Liver (tissue), 8 donors: ENCODE measurements at regions not wholly inside any gene's neighbourhood (a gene's known extent, or its start where the extent isn't known, plus 50 kb on each side); places are given as distances from the start of the nearest gene placed in this dataset.

Experiments used
- DNase-seq: peaks from one replicate; pipeline ENCODE4 v3.0.0-alpha.2; 2017; ENCODE audit warnings: low spot score
- H3K27ac ChIP-seq, 2 donors: one replicate each; pipeline ENCODE4 v1.7.0; 2013; ENCODE audit warnings: inconsistent platforms in 2 of 2, low read length in 2 of 2, control low read depth in 1 of 2, low read depth in 1 of 2, mild to moderate bottlenecking in 1 of 2
- H3K27me3 ChIP-seq, 4 donors: one replicate each; pipeline versions ENCODE4 v1.6.1 to v1.7.0; 2013; ENCODE audit warnings: low read length in 3 of 4, inconsistent platforms in 1 of 4, mild to moderate bottlenecking in 1 of 4, moderate library complexity in 1 of 4; ENCODE audit not compliant: control insufficient read depth in 4 of 4, insufficient read depth in 4 of 4
- H3K36me3 ChIP-seq, 4 donors: one replicate each; pipeline versions ENCODE4 v1.6.1 to v1.7.0; 2013; ENCODE audit warnings: low read length in 3 of 4, mild to moderate bottlenecking in 3 of 4, low read depth in 1 of 4, moderate library complexity in 1 of 4; ENCODE audit not compliant: control insufficient read depth in 4 of 4, insufficient read depth in 3 of 4
- H3K4me1 ChIP-seq, 4 donors: one replicate each; pipeline versions ENCODE4 v1.6.1 to v1.7.0; 2013; ENCODE audit warnings: low read length in 3 of 4, mild to moderate bottlenecking in 3 of 4, moderate library complexity in 1 of 4; ENCODE audit not compliant: control insufficient read depth in 4 of 4, insufficient read depth in 4 of 4
- H3K4me3 ChIP-seq, 3 donors: one replicate each; pipeline versions ENCODE4 v1.6.1 to v1.7.0; 2013; ENCODE audit warnings: low read length in 3 of 3, control low read depth in 1 of 3, low read depth in 1 of 3, mild to moderate bottlenecking in 1 of 3
- H3K9ac ChIP-seq, 2 donors: one replicate each; pipeline ENCODE4 v1.7.0; 2013; ENCODE audit warnings: low read length in 2 of 2, mild to moderate bottlenecking in 2 of 2, moderate library complexity in 2 of 2, control low read depth in 1 of 2, low read depth in 1 of 2
- H3K9me3 ChIP-seq, 4 donors: one replicate each; pipeline versions ENCODE4 v1.6.1 to v1.7.0; 2013; ENCODE audit warnings: low read length in 3 of 4; ENCODE audit not compliant: control insufficient read depth in 4 of 4
- EGR1 ChIP-seq, 2 donors: IDR thresholded peaks; 2 replicates each; pipeline ENCODE4 v1.6.1; 2016 to 2018; ENCODE audit warnings: antibody characterized with exemption in 2 of 2, low read depth in 2 of 2
- FOXA1 ChIP-seq: IDR thresholded peaks from 2 replicates; pipeline ENCODE4 v1.6.1; 2016; ENCODE audit warnings: antibody characterized with exemption
- FOXA2 ChIP-seq: IDR thresholded peaks from 2 replicates; pipeline ENCODE4 v1.6.1; 2016; ENCODE audit warnings: antibody characterized with exemption
- GABPA ChIP-seq, 2 donors: IDR thresholded peaks in 1 of 2; conservative IDR thresholded peaks in 1 of 2; 2 replicates each; pipeline ENCODE4 v1.6.1; 2016; ENCODE audit warnings: antibody characterized with exemption in 2 of 2, mild to moderate bottlenecking in 1 of 2, moderate library complexity in 1 of 2
- HNF4A ChIP-seq, 2 donors: conservative IDR thresholded peaks; 2 replicates each; pipeline ENCODE4 v1.6.1; 2016; ENCODE audit warnings: antibody characterized with exemption in 2 of 2, mild to moderate bottlenecking in 2 of 2
- HNF4G ChIP-seq: IDR thresholded peaks from 2 replicates; pipeline ENCODE4 v1.6.1; 2016; ENCODE audit warnings: antibody characterized with exemption
- JUND ChIP-seq, 2 donors: IDR thresholded peaks; 2 replicates each; pipeline ENCODE4 v1.6.1; 2016; ENCODE audit warnings: antibody characterized with exemption in 2 of 2
- MAX ChIP-seq: IDR thresholded peaks from 2 replicates; pipeline ENCODE4 v1.6.1; 2016; ENCODE audit warnings: antibody characterized with exemption
- RAD21 ChIP-seq, 2 donors: IDR thresholded peaks; 2 replicates each; pipeline ENCODE4 v1.6.1; 2016; ENCODE audit warnings: antibody characterized with exemption in 2 of 2, mild to moderate bottlenecking in 2 of 2
- RXRA ChIP-seq, 2 donors: IDR thresholded peaks; 2 replicates each; pipeline ENCODE4 v1.6.1; 2017 to 2018; ENCODE audit warnings: antibody characterized with exemption in 2 of 2, mild to moderate bottlenecking in 1 of 2
- SP1 ChIP-seq: IDR thresholded peaks from 2 replicates; pipeline ENCODE4 v1.6.1; 2018; ENCODE audit warnings: antibody characterized with exemption, mild to moderate bottlenecking
- TAF1 ChIP-seq: conservative IDR thresholded peaks from 2 replicates; pipeline ENCODE4 v1.6.1; 2016; ENCODE audit warnings: antibody characterized with exemption, mild to moderate bottlenecking
- YY1 ChIP-seq: IDR thresholded peaks from 2 replicates; pipeline ENCODE4 v1.6.1; 2016; ENCODE audit warnings: antibody characterized with exemption, mild to moderate bottlenecking
- WGBS: extraction: QIAGEN DNeasy Blood & Tissue Kit; methylation state at CpG from one replicate; pipeline ENCODE4 v1.1.7; 2013; 5-methylcytosine and 5-hydroxymethylcytosine counted together
- TF ChIP-seq, protein P1 (sequence below): IDR thresholded peaks from 2 replicates; pipeline ENCODE4 v1.6.1; 2016; ENCODE audit warnings: antibody characterized with exemption, mild to moderate bottlenecking
- TF ChIP-seq, protein P2 (sequence below): IDR thresholded peaks from 2 replicates; pipeline ENCODE4 v1.6.1; 2016; ENCODE audit warnings: antibody characterized with exemption
- TF ChIP-seq, protein P3 (sequence below): fragments of 150-350 bp; IDR thresholded peaks from 2 replicates; pipeline ENCODE4 v1.5.1; 2017; ENCODE audit warnings: improper control_type of control experiment, low read depth, low read length; ENCODE audit not compliant: missing input control
- TF ChIP-seq, protein P4 (sequence below): IDR thresholded peaks from 2 replicates; pipeline ENCODE4 v1.6.1; 2016; ENCODE audit warnings: antibody characterized with exemption
- donor health status: healthy.
- donor health status: healthy.
- donor health status: healthy.
- donor health status: healthy.
- donor health status: healthy.

DNA sequence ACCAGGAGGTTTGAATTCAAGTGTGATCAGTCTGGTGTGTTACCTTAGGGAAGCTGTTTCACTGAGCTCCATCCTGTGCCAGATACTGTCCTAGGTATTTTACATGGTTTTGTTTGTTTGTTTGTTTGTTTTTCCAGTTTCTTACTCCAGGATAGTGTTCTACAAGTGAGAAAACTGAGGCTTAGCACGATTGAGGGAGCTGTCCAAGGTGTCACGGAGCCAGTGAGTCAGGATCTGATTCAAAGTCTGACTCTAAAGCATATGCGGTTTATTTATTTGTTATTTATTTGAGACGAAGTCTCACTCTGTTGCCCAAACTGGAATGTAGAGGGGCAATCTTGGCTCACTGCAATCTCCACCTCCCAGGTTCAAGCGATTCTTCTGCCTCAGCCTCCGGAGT, 79.7 kb upstream of the GNG2 start:
- Histone ChIP-seq H3K27me3 (peaks cover 0 to 9% (median under 1%) of the 10 kb centered on the region in 4 donors), H3K36me3 (no peaks in the 10 kb centered on the region), H3K4me3 (no peak overlapping the region), H3K9me3 (no peaks in the 10 kb centered on the region), H3K4me1 (no peaks in the 10 kb centered on the region), H3K9ac (no peak overlapping the region), H3K27ac (no peak overlapping the region)
- 46% methylated on average over 6 of the region's 6 CpGs for WGBS
- no peak for TF ChIP-seq HNF4A (conservative IDR thresholded peaks at IDR 0.05)
- TF ChIP-seq, protein P1, sequence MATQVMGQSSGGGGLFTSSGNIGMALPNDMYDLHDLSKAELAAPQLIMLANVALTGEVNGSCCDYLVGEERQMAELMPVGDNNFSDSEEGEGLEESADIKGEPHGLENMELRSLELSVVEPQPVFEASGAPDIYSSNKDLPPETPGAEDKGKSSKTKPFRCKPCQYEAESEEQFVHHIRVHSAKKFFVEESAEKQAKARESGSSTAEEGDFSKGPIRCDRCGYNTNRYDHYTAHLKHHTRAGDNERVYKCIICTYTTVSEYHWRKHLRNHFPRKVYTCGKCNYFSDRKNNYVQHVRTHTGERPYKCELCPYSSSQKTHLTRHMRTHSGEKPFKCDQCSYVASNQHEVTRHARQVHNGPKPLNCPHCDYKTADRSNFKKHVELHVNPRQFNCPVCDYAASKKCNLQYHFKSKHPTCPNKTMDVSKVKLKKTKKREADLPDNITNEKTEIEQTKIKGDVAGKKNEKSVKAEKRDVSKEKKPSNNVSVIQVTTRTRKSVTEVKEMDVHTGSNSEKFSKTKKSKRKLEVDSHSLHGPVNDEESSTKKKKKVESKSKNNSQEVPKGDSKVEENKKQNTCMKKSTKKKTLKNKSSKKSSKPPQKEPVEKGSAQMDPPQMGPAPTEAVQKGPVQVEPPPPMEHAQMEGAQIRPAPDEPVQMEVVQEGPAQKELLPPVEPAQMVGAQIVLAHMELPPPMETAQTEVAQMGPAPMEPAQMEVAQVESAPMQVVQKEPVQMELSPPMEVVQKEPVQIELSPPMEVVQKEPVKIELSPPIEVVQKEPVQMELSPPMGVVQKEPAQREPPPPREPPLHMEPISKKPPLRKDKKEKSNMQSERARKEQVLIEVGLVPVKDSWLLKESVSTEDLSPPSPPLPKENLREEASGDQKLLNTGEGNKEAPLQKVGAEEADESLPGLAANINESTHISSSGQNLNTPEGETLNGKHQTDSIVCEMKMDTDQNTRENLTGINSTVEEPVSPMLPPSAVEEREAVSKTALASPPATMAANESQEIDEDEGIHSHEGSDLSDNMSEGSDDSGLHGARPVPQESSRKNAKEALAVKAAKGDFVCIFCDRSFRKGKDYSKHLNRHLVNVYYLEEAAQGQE, result peak; percentile 43
- no peak for DNase-seq

- H3K9ac ChIP-seq, result no peak overlapping the region
- H3K9me3 ChIP-seq, result peaks cover 0 to 1% (median 0%) of the 10 kb centered on the region in 4 donors
- H3K27me3 ChIP-seq, result peaks cover 0 to 9% (median under 1%) of the 10 kb centered on the region in 4 donors
- 57% methylated on average over 7 of the region's 7 CpGs for WGBS
- no peak for DNase-seq
- H3K27ac ChIP-seq, result no peak overlapping the region
- H3K4me3 ChIP-seq, result no peak overlapping the region
- H3K36me3 ChIP-seq, result no peaks in the 10 kb centered on the region
- no peaks in the 10 kb centered on the region for H3K4me1 ChIP-seq
- TF ChIP-seq, protein P2, sequence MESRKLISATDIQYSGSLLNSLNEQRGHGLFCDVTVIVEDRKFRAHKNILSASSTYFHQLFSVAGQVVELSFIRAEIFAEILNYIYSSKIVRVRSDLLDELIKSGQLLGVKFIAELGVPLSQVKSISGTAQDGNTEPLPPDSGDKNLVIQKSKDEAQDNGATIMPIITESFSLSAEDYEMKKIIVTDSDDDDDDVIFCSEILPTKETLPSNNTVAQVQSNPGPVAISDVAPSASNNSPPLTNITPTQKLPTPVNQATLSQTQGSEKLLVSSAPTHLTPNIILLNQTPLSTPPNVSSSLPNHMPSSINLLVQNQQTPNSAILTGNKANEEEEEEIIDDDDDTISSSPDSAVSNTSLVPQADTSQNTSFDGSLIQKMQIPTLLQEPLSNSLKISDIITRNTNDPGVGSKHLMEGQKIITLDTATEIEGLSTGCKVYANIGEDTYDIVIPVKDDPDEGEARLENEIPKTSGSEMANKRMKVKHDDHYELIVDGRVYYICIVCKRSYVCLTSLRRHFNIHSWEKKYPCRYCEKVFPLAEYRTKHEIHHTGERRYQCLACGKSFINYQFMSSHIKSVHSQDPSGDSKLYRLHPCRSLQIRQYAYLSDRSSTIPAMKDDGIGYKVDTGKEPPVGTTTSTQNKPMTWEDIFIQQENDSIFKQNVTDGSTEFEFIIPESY, result no peak
- TF ChIP-seq, protein P3, sequence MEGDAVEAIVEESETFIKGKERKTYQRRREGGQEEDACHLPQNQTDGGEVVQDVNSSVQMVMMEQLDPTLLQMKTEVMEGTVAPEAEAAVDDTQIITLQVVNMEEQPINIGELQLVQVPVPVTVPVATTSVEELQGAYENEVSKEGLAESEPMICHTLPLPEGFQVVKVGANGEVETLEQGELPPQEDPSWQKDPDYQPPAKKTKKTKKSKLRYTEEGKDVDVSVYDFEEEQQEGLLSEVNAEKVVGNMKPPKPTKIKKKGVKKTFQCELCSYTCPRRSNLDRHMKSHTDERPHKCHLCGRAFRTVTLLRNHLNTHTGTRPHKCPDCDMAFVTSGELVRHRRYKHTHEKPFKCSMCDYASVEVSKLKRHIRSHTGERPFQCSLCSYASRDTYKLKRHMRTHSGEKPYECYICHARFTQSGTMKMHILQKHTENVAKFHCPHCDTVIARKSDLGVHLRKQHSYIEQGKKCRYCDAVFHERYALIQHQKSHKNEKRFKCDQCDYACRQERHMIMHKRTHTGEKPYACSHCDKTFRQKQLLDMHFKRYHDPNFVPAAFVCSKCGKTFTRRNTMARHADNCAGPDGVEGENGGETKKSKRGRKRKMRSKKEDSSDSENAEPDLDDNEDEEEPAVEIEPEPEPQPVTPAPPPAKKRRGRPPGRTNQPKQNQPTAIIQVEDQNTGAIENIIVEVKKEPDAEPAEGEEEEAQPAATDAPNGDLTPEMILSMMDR, result no peak
- no peak for TF ChIP-seq FOXA2
- TF ChIP-seq RXRA (IDR thresholded peaks at IDR 0.05), result no peak
- no peak for TF ChIP-seq HNF4A (conservative IDR thresholded peaks at IDR 0.05)
- TF ChIP-seq RAD21 (IDR thresholded peaks at IDR 0.05), result no peak
- TF ChIP-seq HNF4G, result no peak
- TF ChIP-seq YY1, result no peak
- TF ChIP-seq FOXA1, result no peak
- TF ChIP-seq EGR1 (IDR thresholded peaks at IDR 0.05; ENCODE audit: low read depth in 2 of 2), result no peak
- TF ChIP-seq TAF1, result no peak
- TF ChIP-seq, protein P1, result no peak
- no peak for TF ChIP-seq SP1
- TF ChIP-seq, protein P4, sequence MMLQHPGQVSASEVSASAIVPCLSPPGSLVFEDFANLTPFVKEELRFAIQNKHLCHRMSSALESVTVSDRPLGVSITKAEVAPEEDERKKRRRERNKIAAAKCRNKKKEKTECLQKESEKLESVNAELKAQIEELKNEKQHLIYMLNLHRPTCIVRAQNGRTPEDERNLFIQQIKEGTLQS, result no peak
- TF ChIP-seq MAX, result no peak
- no peak for TF ChIP-seq JUND (IDR thresholded peaks at IDR 0.05)
- TF ChIP-seq GABPA (IDR thresholded peaks at IDR 0.05 in 1 of 2, conservative IDR thresholded peaks at IDR 0.05 in 1 of 2), result no peak
Observed at GRCh38 chr14:51781381-51781780, 79.0 kb upstream of the GNG2 start.
